H7 (cell line): ENCODE measurements at regions not wholly inside any gene's neighbourhood (a gene's known extent, or its start where the extent isn't known, plus 50 kb on each side); places are given as distances from the start of the nearest gene placed in this dataset.

Experiments used
- DNase-seq: peaks from one replicate; pipeline ENCODE4 v3.0.0; 2012
- H3K27me3 ChIP-seq: 2 replicates; pipeline ENCODE4 v1.6.0; 2011; ENCODE audit warnings: mild to moderate bottlenecking, low read length; ENCODE audit not compliant: control insufficient read depth, insufficient read depth
- H3K36me3 ChIP-seq: replicated peaks from 2 replicates; pipeline ENCODE4 v1.5.1; 2011; ENCODE audit warnings: low read length; ENCODE audit not compliant: control insufficient read depth, insufficient read depth
- H3K4me3 ChIP-seq: 2 replicates; pipeline ENCODE4 v1.5.1; 2011; ENCODE audit warnings: low read depth, mild to moderate bottlenecking, control low read depth, low read length, moderate library complexity; ENCODE audit not compliant: insufficient read depth

- H3K4me3 ChIP-seq = no peak overlapping the region
- no peaks in the 10 kb centered on the region for H3K36me3 ChIP-seq
- no peaks in the 10 kb centered on the region for H3K27me3 ChIP-seq
- peak; percentile 53 for DNase-seq
Observed at GRCh38 chr19:28290963-28291657, 921.8 kb downstream of the UQCRFS1 start.

GRCh38 chr19:28289295-28290063 is 923.5 kb downstream of the UQCRFS1 start:
- DNase-seq = no peak
- no peak overlapping the region for H3K4me3 ChIP-seq
- H3K36me3 ChIP-seq = no peaks in the 10 kb centered on the region
- no peaks in the 10 kb centered on the region for H3K27me3 ChIP-seq

GRCh38 chr19:28288572-28289264 is 924.2 kb downstream of the UQCRFS1 start:
- no peaks in the 10 kb centered on the region for H3K36me3 ChIP-seq
- H3K27me3 ChIP-seq = no peaks in the 10 kb centered on the region
- no peak for DNase-seq
- no peak overlapping the region for H3K4me3 ChIP-seq

- H3K4me3 ChIP-seq = no peak overlapping the region
- DNase-seq = no peak
Observed at GRCh38 chr19:28285917-28286316, 927.0 kb downstream of the UQCRFS1 start.

GRCh38 chr19:28285078-28285477 is 927.9 kb downstream of the UQCRFS1 start:
- Histone ChIP-seq H3K36me3 (no peaks in the 10 kb centered on the region), H3K4me3 (no peak overlapping the region), H3K27me3 (no peaks in the 10 kb centered on the region)
- no peak for DNase-seq

More at GRCh38 chr19:28285917-28286316, 927.0 kb downstream of the UQCRFS1 start:
- Histone ChIP-seq H3K27me3 (no peaks in the 10 kb centered on the region), H3K36me3 (no peaks in the 10 kb centered on the region)

- Histone ChIP-seq H3K36me3 (no peaks in the 10 kb centered on the region), H3K27me3 (no peaks in the 10 kb centered on the region), H3K4me3 (no peak overlapping the region)
- no peak for DNase-seq
Observed at GRCh38 chr19:28284389-28284788, 928.6 kb downstream of the UQCRFS1 start.

GRCh38 chr19:28283592-28283991 is 929.4 kb downstream of the UQCRFS1 start:
- Histone ChIP-seq H3K27me3 (no peaks in the 10 kb centered on the region), H3K4me3 (no peak overlapping the region), H3K36me3 (no peaks in the 10 kb centered on the region)
- no peak for DNase-seq

GRCh38 chr19:28281676-28282075 is 931.3 kb downstream of the UQCRFS1 start:
- no peaks in the 10 kb centered on the region for H3K36me3 ChIP-seq
- no peak for DNase-seq
- no peak overlapping the region for H3K4me3 ChIP-seq
- no peaks in the 10 kb centered on the region for H3K27me3 ChIP-seq

GRCh38 chr19:28264556-28264955 is 948.4 kb downstream of the UQCRFS1 start:
- no peaks in the 10 kb centered on the region for H3K27me3 ChIP-seq
- DNase-seq = no peak
- H3K4me3 ChIP-seq = no peak overlapping the region
- no peaks in the 10 kb centered on the region for H3K36me3 ChIP-seq

GRCh38 chr19:28258829-28259228 is 954.1 kb downstream of the UQCRFS1 start:
- no peaks in the 10 kb centered on the region for H3K36me3 ChIP-seq
- H3K4me3 ChIP-seq = no peak overlapping the region
- no peak for DNase-seq
- no peaks in the 10 kb centered on the region for H3K27me3 ChIP-seq

GRCh38 chr19:28257396-28257795 is 955.6 kb downstream of the UQCRFS1 start:
- no peak overlapping the region for H3K4me3 ChIP-seq
- no peak for DNase-seq
- no peaks in the 10 kb centered on the region for H3K27me3 ChIP-seq
- H3K36me3 ChIP-seq = no peaks in the 10 kb centered on the region

- no peak for DNase-seq
Observed at GRCh38 chr19:28247243-28247642, 965.7 kb downstream of the UQCRFS1 start.

GRCh38 chr19:28245937-28246336 is 967.0 kb downstream of the UQCRFS1 start:
- no peak for DNase-seq
- Histone ChIP-seq H3K4me3 (no peak overlapping the region), H3K27me3 (no peaks in the 10 kb centered on the region), H3K36me3 (no peaks in the 10 kb centered on the region)

More at GRCh38 chr19:28247243-28247642, 965.7 kb downstream of the UQCRFS1 start:
- H3K36me3 ChIP-seq = no peaks in the 10 kb centered on the region
- H3K27me3 ChIP-seq = no peaks in the 10 kb centered on the region
- H3K4me3 ChIP-seq = no peak overlapping the region

- Histone ChIP-seq H3K27me3 (no peaks in the 10 kb centered on the region), H3K4me3 (no peak overlapping the region), H3K36me3 (no peaks in the 10 kb centered on the region)
- no peak for DNase-seq
Observed at GRCh38 chr19:28244966-28245365, 968.0 kb downstream of the UQCRFS1 start.
